SHP77 treated with DMSO at 0.1 percent for 48 hours (cell line): ENCODE measurements at regions not wholly inside any gene's neighbourhood (a gene's known extent, or its start where the extent isn't known, plus 50 kb on each side); places are given as distances from the start of the nearest gene placed in this dataset.
"Not testable (repeated sequence)": the region's sequence is repeated elsewhere in the genome, so short reads cannot be mapped to it uniquely, and the experiment has no call there.

Source experiments
- DNase-seq: peaks from one replicate; lab custom pipeline; 2025; lab: John Stamatoyannopoulos, UW

- DNase-seq = no peak
Measured at GRCh38 chr10:33781606-33782395, 447.3 kb upstream of the NRP1 start.

DNA sequence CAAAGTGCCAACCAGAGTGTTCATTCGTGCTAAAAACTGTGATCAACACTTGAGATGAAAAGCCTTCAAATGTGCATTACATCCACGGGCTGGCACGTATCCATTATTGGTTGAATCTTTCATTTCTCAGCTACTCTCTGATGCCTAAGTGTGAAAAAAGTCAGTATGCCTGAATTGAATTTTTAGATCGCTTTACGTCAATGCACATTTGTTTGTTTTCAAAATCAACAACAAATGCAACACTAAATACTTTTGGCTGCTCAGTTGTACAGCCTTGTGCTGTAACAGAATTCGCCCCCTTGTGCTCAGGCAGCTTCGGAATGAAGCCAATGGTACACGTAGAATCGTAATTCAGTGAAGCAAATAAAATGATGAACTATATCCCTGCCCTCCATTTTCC lies 446.5 kb upstream of the NRP1 start:
- DNase-seq = no peak

DNA sequence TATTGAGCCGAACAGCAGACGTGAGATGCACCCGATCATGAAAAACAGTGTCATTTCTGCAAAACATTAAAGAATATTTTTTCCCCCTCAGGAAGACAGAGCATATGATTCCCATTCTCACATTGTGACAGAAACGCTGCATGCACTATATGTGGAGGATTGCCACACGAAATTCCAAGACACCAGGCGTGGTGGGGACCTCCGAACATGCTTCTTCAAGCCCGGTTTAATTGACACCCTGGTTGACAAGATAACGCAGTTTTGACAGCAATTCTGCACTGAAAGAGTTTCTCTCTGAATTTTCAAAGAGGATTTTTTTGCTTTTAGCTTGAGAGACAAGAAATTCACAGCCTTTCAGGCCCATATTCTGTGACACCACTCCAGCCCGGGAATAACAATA lies 442.8 kb upstream of the NRP1 start:
- DNase-seq = no peak

DNA sequence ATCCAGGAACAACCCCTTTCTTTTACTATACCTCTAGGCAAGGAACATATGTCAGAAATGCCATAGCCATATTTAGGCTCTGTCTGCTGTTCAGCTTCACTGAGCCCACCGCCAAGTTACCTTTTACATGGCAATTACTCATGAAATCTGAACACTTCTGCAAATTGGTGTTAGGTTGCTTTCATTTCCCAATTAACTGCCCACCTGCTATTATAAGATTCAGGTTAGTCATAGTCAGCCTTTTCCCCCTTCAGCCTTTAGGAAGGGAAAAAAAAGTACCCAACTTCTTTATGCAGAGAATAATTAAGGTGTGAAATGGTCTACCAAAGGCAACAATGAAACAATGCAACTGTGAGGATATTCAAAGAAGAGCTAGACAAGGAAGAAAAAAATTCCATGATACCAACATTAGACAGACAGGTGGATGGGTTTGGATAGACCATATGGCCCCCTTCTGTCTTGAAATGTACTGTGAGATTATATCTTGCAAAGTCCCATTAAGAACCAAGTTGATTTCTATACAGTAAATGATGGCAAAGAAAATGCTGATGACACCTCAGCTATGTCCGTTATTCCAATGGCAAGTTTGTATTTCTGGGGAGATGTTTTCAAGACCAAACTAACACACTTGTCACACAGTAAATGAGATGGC lies 442.1 kb upstream of the NRP1 start:
- no peak for DNase-seq

GRCh38 chr10:33774857-33775256 lies 440.4 kb upstream of the NRP1 start:
- no peak for DNase-seq

GRCh38 chr10:33773886-33774480 lies 439.5 kb upstream of the NRP1 start:
- no peak for DNase-seq

DNA sequence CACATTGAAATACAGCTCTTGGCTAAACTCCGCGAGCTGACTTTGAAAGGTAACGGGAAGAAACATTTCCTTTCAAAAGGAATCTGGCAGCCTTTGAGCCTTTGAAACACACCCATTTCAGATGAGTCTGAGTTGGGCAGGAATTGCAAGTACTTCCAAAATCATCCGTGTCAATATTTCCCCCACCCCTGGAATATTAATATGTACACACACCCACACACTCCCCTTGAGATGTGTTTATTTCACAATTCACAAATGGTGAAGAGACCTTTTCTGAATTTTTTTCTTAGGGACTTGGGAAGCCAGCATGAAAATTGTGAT lies 438.7 kb upstream of the NRP1 start:
- no peak for DNase-seq

- no peak for DNase-seq
Measured at GRCh38 chr10:33772370-33773252, 438.1 kb upstream of the NRP1 start.

GRCh38 chr10:33771856-33772255 lies 437.4 kb upstream of the NRP1 start:
- DNase-seq = not testable (repeated sequence)

GRCh38 chr10:33764694-33765185 lies 430.3 kb upstream of the NRP1 start:
- no peak for DNase-seq

- DNase-seq = no peak
Measured at GRCh38 chr10:33760056-33760943, 425.8 kb upstream of the NRP1 start.

GRCh38 chr10:33759191-33759590 lies 424.7 kb upstream of the NRP1 start:
- DNase-seq = no peak

DNA sequence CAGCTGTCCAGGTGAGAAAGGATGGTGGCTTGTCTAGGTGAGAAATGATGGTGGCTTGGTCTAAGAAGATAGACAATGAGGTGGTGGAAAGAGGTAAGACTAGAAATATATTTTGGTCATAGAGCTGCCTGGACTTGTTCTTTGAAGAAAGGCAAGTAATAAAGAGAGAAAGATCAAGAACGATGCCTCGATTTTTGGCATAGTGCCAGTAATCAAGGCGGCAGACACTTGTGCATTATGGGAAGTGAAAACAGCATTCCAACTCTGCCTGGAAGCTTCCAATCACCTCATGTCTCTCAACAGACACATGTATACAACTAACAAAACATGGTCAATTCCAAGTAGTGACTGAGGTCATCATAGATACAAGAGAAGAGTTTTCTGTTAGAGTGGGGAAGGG lies 423.8 kb upstream of the NRP1 start:
- no peak for DNase-seq

GRCh38 chr10:33754052-33754451 lies 419.6 kb upstream of the NRP1 start:
- DNase-seq = no peak

DNA sequence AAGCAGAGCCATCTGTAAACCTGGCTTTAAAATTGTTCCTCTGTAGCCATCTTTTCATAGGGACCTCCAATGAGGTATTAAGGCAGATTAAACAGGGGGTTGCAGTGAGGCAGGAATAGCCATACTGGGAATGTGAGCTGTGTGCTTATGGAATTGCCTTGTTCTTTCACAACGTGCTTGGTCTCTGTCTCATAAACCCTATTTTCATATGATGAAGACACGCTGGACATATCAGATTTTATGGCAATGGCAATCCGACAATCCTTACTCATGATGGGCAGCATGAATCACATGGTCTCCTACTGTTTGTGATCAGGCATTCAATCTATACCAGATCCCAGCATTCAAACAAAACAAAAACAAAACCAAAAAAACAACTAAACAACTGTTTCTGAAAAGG lies 418.9 kb upstream of the NRP1 start:
- DNase-seq = no peak

DNA sequence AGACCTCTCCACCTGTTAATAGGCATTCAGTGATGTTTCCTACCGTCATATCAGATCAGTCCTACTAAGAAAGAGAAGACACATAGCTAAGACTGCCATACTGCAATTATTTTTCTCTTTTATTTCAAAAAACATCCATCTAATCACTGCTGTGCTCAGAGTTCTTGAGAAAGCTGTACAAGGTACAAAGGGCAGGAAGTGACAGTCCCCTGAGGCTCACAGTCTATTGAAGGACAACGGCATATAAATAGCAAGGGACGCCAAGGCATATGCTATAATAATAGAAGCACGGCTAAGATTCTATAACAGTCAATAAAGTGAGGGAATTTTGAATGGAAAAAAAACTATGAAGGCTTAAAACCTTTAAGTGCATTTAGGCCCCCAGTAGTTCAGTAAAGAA lies 415.3 kb upstream of the NRP1 start:
- DNase-seq = no peak

DNA sequence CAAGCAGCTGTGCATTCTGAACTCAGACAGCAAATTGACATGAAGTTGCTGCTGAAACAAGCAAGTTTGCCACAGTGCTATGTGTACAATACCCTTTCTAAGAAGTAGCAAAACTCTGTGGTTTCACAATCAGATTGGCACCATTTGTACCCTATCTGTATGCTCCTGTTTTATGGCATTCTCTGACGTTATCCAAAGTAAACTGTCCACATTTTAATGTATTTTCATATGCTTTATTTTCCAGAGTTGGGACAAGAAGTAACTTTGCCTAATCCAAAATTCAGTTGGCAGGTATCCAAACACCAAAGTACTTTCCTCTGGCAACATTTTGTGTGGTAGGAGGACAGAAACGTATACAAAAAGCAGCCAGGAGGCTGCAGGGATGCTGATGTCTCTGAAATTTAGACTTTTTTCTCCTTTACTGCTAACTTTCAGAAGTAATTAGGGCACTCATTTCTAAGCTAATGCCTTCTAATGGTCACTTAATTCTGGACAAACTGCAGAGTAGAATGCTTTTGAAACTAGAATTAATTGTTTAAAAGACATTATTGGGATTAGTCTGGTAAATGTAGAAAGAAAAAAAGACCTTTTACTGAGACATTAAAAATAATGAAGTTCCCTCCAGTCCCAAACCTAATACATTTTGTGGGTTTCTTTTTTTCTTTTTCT lies 414.7 kb upstream of the NRP1 start:
- no peak for DNase-seq

GRCh38 chr10:33746836-33747268 lies 412.4 kb upstream of the NRP1 start:
- DNase-seq = no peak

- no peak for DNase-seq
Measured at GRCh38 chr10:33746186-33746585, 411.7 kb upstream of the NRP1 start.

- no peak for DNase-seq
Measured at GRCh38 chr10:33743429-33743857, 409.0 kb upstream of the NRP1 start.

- DNase-seq = no peak
Measured at GRCh38 chr10:33739031-33739430, 404.6 kb upstream of the NRP1 start.
